Left lung (tissue), 4 donors: ENCODE measurements at regions not wholly inside any gene's neighbourhood (a gene's known extent, or its start where the extent isn't known, plus 50 kb on each side); places are given as distances from the start of the nearest gene placed in this dataset.

Experiments
- ATAC-seq: fragments of 200-7000 bp; cut with Tn5 transposase; one replicate; pipeline ENCODE4 v1.9.1; 2020; ENCODE audit warnings: moderate library complexity
- DNase-seq, 4 donors: peaks; one replicate each; pipeline ENCODE4 v3.0.0-alpha.2; 2013 to 2020
- H3K27ac ChIP-seq, 2 donors: fragments of 200-600 bp; sonication (generic) in 1 of 2; one replicate each; pipeline versions ENCODE4 v1.5.0 to v1.8.0; 2020 to 2021
- H3K27me3 ChIP-seq, 2 donors: fragments of 200-600 bp; sonication (generic) in 1 of 2; one replicate each; pipeline versions ENCODE4 v1.5.0 to v1.8.0; 2020 to 2021
- H3K36me3 ChIP-seq, 2 donors: fragments of 200-600 bp; sonication (generic) in 1 of 2; one replicate each; pipeline versions ENCODE4 v1.5.0 to v1.8.0; 2020 to 2021
- H3K4me1 ChIP-seq, 2 donors: fragments of 200-600 bp; one replicate each; pipeline ENCODE4 v1.8.0; 2021
- H3K4me3 ChIP-seq, 2 donors: fragments of 200-600 bp; sonication (generic) in 1 of 2; one replicate each; pipeline versions ENCODE4 v1.5.0 to v1.8.0; 2020 to 2021; ENCODE audit warnings: mild to moderate bottlenecking in 1 of 2
- H3K9me3 ChIP-seq, 2 donors: fragments of 200-600 bp; sonication (generic) in 1 of 2; one replicate each; pipeline versions ENCODE4 v1.5.0 to v1.8.0; 2020 to 2021
- CTCF ChIP-seq, 2 donors: fragments of 200-600 bp; sonication (generic) in 1 of 2; IDR thresholded peaks; one replicate each; pipeline versions ENCODE4 v1.5.0 to v1.8.0; 2021; ENCODE audit warnings: antibody characterized with exemption in 2 of 2
- intact Hi-C, 2 donors: fragments of 100-400 bp; cut with DNase I; formaldehyde crosslinking; loops; one replicate each; pipeline versions ENCODE4 v1.11.2 to v1.14.2; 2022
- donor health status: DM: no; HTN: yes; CAD: no.
- donor health status: DM: no; HTN: no; CAD: no.

GRCh38 chr7:131865911-131866310 lies 309.5 kb upstream of the PODXL start:
- intact Hi-C loops: no loop called here
- no peak overlapping the region for H3K27ac ChIP-seq
- no peak overlapping the region for H3K4me3 ChIP-seq
- ATAC-seq (no peak), DNase-seq (no peak)
- no peak for TF ChIP-seq CTCF (IDR thresholded peaks at IDR 0.05)
- H3K9me3 ChIP-seq: no peaks in the 10 kb centered on the region
- no peaks in the 10 kb centered on the region for H3K36me3 ChIP-seq
- H3K27me3 ChIP-seq: peaks cover 0 to 6% of the 10 kb centered on the region in 2 donors
- no peaks in the 10 kb centered on the region for H3K4me1 ChIP-seq

- ATAC-seq: no peak
- intact Hi-C loops: no loop called here
- no peaks in the 10 kb centered on the region for H3K27me3 ChIP-seq
- DNase-seq: no peak
- no peak overlapping the region for H3K27ac ChIP-seq
- no peaks in the 10 kb centered on the region for H3K36me3 ChIP-seq
- H3K4me1 ChIP-seq: no peaks in the 10 kb centered on the region
- TF ChIP-seq CTCF (IDR thresholded peaks at IDR 0.05): no peak
- no peak overlapping the region for H3K4me3 ChIP-seq
- H3K9me3 ChIP-seq: no peaks in the 10 kb centered on the region
These were observed 305.4 kb upstream of the PODXL start for GRCh38 chr7:131861620-131862346.

GRCh38 chr7:131859147-131859821 lies 302.9 kb upstream of the PODXL start:
- Histone ChIP-seq H3K4me3 (no peak overlapping the region), H3K27ac (no peak overlapping the region), H3K4me1 (no peaks in the 10 kb centered on the region), H3K36me3 (no peaks in the 10 kb centered on the region), H3K27me3 (no peaks in the 10 kb centered on the region), H3K9me3 (peaks cover 0 to 5% of the 10 kb centered on the region in 2 donors)
- TF ChIP-seq CTCF (IDR thresholded peaks at IDR 0.05): peak; percentile 67 to 72
- intact Hi-C loops: no loop called here
- peak; percentile 98 for ATAC-seq
- peak in 2 of 4 donors; percentile 46 to 58 for DNase-seq

- Histone ChIP-seq H3K36me3 (no peaks in the 10 kb centered on the region), H3K27me3 (no peaks in the 10 kb centered on the region), H3K4me1 (no peaks in the 10 kb centered on the region), H3K27ac (no peak overlapping the region), H3K9me3 (peaks cover 0 to 10% of the 10 kb centered on the region in 2 donors), H3K4me3 (no peak overlapping the region)
- ATAC-seq: no peak
- intact Hi-C loops: no loop called here
- no peak for DNase-seq
- TF ChIP-seq CTCF (IDR thresholded peaks at IDR 0.05): no peak
These were observed 302.2 kb upstream of the PODXL start for GRCh38 chr7:131858611-131859010.

- intact Hi-C loops: no loop called here
- ATAC-seq (no peak), DNase-seq (no peak)
- Histone ChIP-seq H3K27me3 (peaks cover 0 to 28% of the 10 kb centered on the region in 2 donors), H3K4me1 (no peaks in the 10 kb centered on the region), H3K9me3 (peaks cover 0 to 12% of the 10 kb centered on the region in 2 donors), H3K4me3 (no peak overlapping the region), H3K36me3 (no peaks in the 10 kb centered on the region), H3K27ac (no peak overlapping the region)
- TF ChIP-seq CTCF (IDR thresholded peaks at IDR 0.05): no peak
These were observed 293.0 kb upstream of the PODXL start for GRCh38 chr7:131849472-131849871.
